ENCODE measurements at regions not wholly inside any gene's neighbourhood (a gene's known extent, or its start where the extent isn't known, plus 50 kb on each side); places are given as distances from the start of the nearest gene placed in this dataset.
"Not testable (repeated sequence)": the region's sequence is repeated elsewhere in the genome, so short reads cannot be mapped to it uniquely, and the experiment has no call there.

DNA sequence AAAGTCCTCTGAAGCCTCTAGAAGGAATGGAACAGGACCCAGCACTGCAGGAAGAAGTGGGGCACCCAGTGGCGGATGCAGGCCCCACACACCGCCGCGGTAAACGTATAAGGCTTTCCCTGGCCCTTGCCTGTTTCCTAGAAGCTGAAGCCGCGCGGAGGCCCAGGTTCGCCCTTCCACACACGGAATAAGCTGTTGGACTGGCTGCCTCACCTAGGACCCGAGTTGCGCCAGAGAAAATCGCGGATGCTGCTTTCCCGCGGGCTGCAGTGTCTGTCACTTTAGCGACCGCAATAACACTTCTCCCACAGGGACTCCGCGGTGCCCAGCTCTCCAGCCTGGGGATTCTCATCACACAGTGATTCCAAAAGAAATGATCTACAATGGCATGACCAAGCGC lies 1736.9 kb downstream of the TP53TG3F start:
- no peak for DNase-seq (ENCODE audit: low spot score)

DNA sequence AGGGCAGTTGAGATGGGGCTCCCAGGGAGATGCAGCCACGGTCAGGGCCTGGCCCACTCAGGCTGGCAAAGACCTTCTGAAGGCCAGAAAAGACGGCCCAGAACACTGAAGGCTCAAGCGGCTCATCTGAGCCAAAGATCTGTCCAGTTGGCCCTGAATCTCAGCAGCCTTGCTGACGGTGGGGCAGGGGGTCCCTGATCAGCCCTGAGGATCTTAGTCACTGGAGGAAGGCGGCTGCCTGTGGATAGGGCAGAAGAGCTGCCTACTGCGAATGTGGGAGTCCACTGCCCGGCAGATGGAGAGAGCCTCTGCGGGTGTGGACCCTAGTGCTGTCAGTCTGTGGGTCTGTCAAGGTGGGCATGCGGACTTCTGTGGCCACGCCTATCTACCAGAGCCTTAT lies 1738.2 kb downstream of the TP53TG3F start:
- DNase-seq (ENCODE audit: low spot score) = no peak

GRCh38 chr16:35198223-35199199 lies 1739.1 kb downstream of the TP53TG3F start:
- no peak for DNase-seq (ENCODE audit: low spot score)

DNA sequence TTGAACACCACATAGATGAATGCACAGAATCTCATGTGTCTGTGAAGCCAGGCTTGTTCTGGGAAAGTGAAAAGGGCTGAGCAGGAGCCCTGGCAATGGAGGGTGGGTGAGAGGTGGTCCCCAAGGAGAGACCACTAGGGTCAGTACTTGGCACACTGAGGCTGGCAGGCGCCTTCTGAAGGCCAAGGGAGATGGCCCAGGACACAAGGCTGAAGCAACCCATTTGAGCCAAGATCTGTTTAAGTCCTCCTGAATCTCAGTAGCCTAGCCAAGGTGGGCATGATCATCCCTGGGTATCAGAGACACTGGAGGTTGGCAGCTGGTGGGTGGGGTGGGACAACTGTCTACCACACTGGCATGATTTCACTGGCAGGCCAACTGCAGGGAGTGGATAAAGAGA lies 1741.2 kb downstream of the TP53TG3F start:
- DNase-seq (ENCODE audit: low spot score) = no peak

DNA sequence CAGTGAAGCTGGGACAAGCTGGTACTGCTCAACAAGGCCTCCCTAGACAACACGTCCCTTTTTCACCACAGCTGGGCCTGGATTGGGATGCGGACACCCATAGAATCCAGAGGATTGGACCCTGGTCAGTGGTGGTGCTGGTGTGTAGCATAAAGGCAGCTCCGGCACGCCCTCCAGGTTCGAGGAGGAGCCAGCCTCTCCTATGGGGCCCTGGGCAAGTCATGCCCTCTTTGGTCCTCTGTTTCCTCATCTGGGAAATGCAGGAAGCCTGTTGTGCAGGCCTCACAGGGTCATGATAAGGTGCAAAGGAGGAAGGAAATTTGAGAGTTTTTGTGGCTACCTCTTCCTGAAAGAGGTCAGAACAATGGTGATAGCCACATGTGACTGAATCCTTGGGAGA lies 1741.7 kb downstream of the TP53TG3F start:
- no peak for DNase-seq (ENCODE audit: low spot score)

GRCh38 chr16:35203636-35204035 lies 1744.2 kb downstream of the TP53TG3F start:
- no peak for DNase-seq (ENCODE audit: low spot score)

- peak; percentile 11 for DNase-seq (ENCODE audit: low spot score)
These were observed 1747.9 kb downstream of the TP53TG3F start for GRCh38 chr16:35207059-35207999.

- DNase-seq (ENCODE audit: low spot score) = no peak
These were observed 1748.9 kb downstream of the TP53TG3F start for GRCh38 chr16:35208001-35208935.

GRCh38 chr16:35210681-35211433 lies 1751.4 kb downstream of the TP53TG3F start:
- DNase-seq (ENCODE audit: low spot score) = no peak

- no peak for DNase-seq (ENCODE audit: low spot score)
These were observed 1755.4 kb downstream of the TP53TG3F start for GRCh38 chr16:35214840-35215239.

DNA sequence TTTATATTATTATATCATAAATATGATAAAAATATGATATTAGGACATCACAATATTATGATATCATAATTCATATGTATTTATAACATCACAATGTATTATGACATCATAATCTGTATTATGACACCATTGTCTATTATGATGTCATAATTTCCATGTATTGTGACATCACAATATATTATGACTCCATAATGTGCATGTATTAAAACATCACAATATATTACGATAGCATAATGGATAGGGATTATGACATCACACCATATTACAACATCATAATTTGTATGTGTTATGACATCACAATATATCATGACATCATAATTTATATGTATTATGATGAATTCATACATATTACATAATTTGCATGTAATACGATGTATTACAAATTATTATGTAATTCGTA lies 1755.9 kb downstream of the TP53TG3F start:
- DNase-seq (ENCODE audit: low spot score) = no peak

DNA sequence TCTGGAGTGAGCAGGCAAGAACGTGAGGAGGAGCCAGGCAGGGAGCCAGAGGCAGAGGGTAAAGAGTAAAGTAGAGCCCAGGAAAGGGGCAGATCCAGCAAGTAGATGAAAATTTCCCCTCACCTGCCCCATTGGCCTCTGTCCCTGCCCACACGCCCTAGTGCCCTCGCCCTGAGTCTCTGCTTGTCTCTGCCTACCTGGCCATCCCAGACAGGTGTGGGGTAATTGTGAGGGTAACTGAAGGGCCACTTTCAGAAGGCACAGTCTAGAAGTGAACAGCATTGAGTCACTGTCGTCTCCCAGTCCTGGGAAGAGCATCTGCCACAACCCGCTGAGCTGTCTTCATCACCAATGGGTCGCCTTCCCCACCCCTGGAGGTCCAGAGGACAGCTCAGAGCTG lies 1756.8 kb downstream of the TP53TG3F start:
- not testable (repeated sequence) for DNase-seq (ENCODE audit: low spot score)

DNA sequence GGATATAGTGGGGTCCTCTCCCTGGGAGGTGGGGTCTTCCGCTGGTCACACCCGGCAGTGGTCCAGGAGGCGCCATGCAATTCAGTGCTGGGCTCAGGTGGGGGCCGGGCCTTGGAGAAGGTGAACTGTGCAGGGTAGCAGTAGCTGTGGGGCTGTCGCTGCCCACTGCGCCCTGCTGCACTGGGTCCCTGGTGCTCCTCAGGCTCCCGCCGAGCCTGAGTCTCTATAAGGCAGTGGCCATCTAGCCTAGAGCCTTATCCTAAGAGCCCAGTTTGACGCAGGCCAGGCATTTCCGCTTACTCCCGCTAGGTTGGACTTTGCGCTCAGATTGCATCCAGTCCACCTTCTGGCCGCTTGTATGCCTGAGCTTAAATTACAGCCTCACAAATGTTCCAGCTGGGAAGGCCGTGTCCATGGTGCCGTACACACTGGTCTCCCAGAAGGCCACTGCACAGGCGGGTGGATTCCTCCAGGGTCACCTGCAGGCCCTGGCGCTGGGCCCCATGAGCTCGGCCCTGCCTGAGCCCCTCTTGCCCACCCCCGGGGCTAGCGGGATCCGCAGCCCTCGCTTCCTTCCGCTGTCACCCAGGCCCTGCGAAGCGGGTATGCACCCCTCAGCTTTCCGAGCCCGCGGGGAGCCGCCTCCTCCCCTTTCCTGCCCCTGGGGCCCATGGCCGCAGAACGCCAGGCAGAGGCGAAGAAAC lies 1762.2 kb downstream of the TP53TG3F start:
- DNase-seq (ENCODE audit: low spot score) = no peak

DNA sequence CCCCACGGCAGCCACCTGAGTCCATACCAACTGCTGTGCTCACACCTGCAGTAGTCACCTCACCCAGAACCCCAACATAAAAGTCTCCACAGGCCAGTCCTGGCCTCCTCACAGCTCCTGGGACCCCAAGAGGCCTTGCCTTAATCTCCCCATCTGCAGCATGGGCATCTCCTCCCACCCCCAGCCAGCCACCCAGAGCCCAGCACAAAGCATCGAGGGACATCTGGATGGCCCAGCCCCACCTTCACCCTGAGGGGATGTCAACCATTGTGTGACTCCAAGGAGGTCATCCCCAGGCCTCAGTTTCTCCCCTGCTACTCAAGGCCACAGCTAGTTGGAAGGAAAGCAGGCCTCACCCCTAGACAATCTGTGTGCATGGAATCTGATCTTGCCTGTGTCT lies 1775.3 kb downstream of the TP53TG3F start:
- DNase-seq (ENCODE audit: low spot score) = no peak

DNA sequence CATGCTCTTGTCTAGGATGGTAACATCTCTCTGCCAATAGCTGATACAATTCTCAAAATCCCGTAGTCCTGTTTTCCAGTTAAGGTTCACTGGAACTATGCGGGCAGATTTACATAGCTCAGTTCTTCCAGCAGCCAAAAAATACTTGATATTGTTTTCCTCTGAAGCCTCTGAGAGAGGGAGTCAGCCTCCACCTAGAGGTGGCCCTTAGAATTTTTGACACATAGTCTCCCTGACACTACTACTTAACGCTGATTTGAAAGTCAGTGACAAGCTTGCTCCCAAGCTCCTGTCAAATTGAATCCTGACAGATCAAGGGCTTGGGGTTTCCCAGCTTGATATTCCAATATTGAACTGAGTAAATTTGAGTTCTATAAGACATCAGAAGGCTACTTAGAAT lies 1780.1 kb downstream of the TP53TG3F start:
- DNase-seq (ENCODE audit: low spot score) = no peak

DNA sequence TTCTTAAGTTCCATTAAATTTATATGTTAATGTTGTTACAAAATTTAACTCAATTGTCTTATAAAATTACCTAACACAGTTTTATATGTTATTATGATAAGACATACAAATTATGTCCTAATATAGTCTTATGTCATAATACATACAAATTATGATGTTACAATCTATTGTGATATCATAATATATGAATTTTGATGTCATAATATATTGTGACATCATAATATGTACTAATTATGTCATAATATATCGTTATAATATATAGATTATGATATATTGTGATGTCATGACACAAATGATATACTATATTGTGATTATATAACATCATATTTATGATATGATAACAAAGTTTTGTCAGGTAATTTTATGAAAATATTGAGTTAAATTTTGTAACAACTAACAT lies 1789.6 kb downstream of the TP53TG3F start:
- no peak for DNase-seq (ENCODE audit: low spot score)

- DNase-seq (ENCODE audit: low spot score) = no peak
These were observed 1793.0 kb downstream of the TP53TG3F start for GRCh38 chr16:35252356-35252936.

GRCh38 chr16:35255186-35255803 lies 1795.9 kb downstream of the TP53TG3F start:
- DNase-seq (ENCODE audit: low spot score) = no peak

DNA sequence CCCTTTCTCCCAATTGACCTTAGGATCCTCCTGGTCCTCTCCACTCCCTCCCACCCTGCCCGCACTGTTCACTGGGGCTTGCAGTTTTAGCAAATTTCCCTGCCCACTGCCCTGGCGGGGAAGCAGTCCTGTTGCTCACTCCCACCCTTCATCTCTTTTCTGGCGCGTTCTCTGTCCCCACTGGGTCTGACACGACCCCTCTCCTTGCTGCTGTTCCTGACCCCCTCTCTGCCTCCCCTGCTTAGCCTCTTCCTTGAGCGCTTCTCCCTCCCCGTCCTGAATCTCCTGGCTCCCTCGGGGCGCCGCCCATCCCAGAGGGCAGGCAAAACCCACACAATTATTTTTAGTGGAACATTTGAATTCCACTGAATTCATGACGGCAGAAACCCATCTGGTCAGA lies 1796.4 kb downstream of the TP53TG3F start:
- DNase-seq (ENCODE audit: low spot score) = no peak

Data from globus pallidus (tissue), 1 donor.